ENCODE measurements at regions not wholly inside any gene's neighbourhood (a gene's known extent, or its start where the extent isn't known, plus 50 kb on each side); places are given as distances from the start of the nearest gene placed in this dataset.

GRCh38 chr19:30123611-30124010 is 181.6 kb downstream of the URI1 start:
- H3K9me1 ChIP-seq (ENCODE audit: control insufficient read depth, insufficient read depth, low read length), result no peaks in the 10 kb centered on the region
- H3K27me3 ChIP-seq (ENCODE audit: control insufficient read depth in 2 of 2, insufficient read depth in 2 of 2, low read length in 2 of 2), result peaks cover 11 to 45% of the 10 kb centered on the region in 2 experiments; a peak in 4 of 5 replicates
- H3K9ac ChIP-seq (ENCODE audit: insufficient read depth in 1 of 2, low read depth in 2 of 2, low read length in 2 of 2), result no peak overlapping the region
- no peak for DNase-seq (ENCODE audit: extremely low read depth in 1 of 4, low spot score in 3 of 4)
- FAIRE-seq, result no peak
- CTCF ChIA-PET (ENCODE audit: low intra/inter-chr PET ratio), result no interaction called here
- BruUV-seq (replicated peaks), result no TSS peak
- no peaks in the 10 kb centered on the region for H3K36me3 ChIP-seq (ENCODE audit: control insufficient read depth, insufficient read depth, low read length)
- H4K20me1 ChIP-seq (replicated peaks; ENCODE audit: control insufficient read depth, insufficient read depth, low read length), result no peaks in the 10 kb centered on the region; the same call in 1 of the 2 replicates
- no peaks in the 10 kb centered on the region for H3K9me3 ChIP-seq (replicated peaks; ENCODE audit: control insufficient read depth, insufficient read depth, low read depth, low read length)
- no peak overlapping the region for H3K4me2 ChIP-seq (ENCODE audit: insufficient read depth, low read length)
- H3K27ac ChIP-seq (ENCODE audit: extremely low read depth, low read depth, low read length), result no peak overlapping the region
- no peak overlapping the region for H3K4me3 ChIP-seq
- H3K4me1 ChIP-seq (replicated peaks in 1 of 2; ENCODE audit: control insufficient read depth in 2 of 2, insufficient read depth in 2 of 2, low read length in 2 of 2), result no peaks in the 10 kb centered on the region; a peak in 1 of 5 replicates
- TF ChIP-seq PRPF4 (IDR thresholded peaks at IDR 0.05; ENCODE audit: insufficient read depth, low read depth, low read length, poor library complexity, severe bottlenecking) (no peak), U2AF1 (optimal IDR thresholded peaks at IDR 0.05; ENCODE audit: low read depth, low read length) (no peak), STAT5B (CRISPR knock-in tag; IDR thresholded peaks at IDR 0.05) (no peak), RFX5 (IDR thresholded peaks at IDR 0.05; ENCODE audit: low read depth, low read length) (no peak), MEIS2 (IDR thresholded peaks at IDR 0.05; ENCODE audit: partially characterized antibody) (no peak), TRIM28 (IDR thresholded peaks at IDR 0.05) (no peak), NFYB (IDR thresholded peaks at IDR 0.05; ENCODE audit: extremely low read depth, insufficient read length) (no peak), RBFOX2 (IDR thresholded peaks at IDR 0.05; ENCODE audit: low read depth, low read length) (no peak), DLX4 (CRISPR knock-in tag; IDR thresholded peaks at IDR 0.05) (no peak), MYC (IDR thresholded peaks at IDR 0.05; ENCODE audit: low read depth, low read length) (no peak), MYC (CRISPR knock-in tag; IDR thresholded peaks at IDR 0.05; ENCODE audit: borderline replicate concordance, low read depth) (no peak), DDX20 (tag; IDR thresholded peaks at IDR 0.05; ENCODE audit: low read depth) (no peak), PKNOX1 (IDR thresholded peaks at IDR 0.05) (no peak), NR4A1 (CRISPR knock-in tag; IDR thresholded peaks at IDR 0.05) (no peak), NR4A1 (tag; IDR thresholded peaks at IDR 0.05) (no peak)
- no peaks in the 10 kb centered on the region for H3K79me2 ChIP-seq (ENCODE audit: control insufficient read depth, insufficient read depth, low read length)
- in situ Hi-C loops (cut with MboI) (no loop called here), intact Hi-C loops (cut with micrococcal nuclease) (no loop called here)
- POLR2A ChIA-PET, result interaction anchor here (1.1 kb wide), 1 partner anchor 14 kb away, joined by 4 read pairs; no protein-coding TSS in a partner anchor
- no peak overlapping the region for H2AFZ ChIP-seq (ENCODE audit: low read depth, low read length)
- no peak for ATAC-seq
- 1% methylated on average over 8 of the region's 9 CpGs for WGBS (ENCODE audit: insufficient coverage, low coverage, missing lambda C conversion rate)

Data from K562 (cell line).